DOHH2 (cell line): ENCODE measurements at regions not wholly inside any gene's neighbourhood (a gene's known extent, or its start where the extent isn't known, plus 50 kb on each side); places are given as distances from the start of the nearest gene placed in this dataset.

ENCODE experiments used
- H3F3A ChIP-seq: fragments of 200-600 bp; sonication (generic), shearing (Covaris generic); 2 replicates; pipeline ENCODE4 v1.6.0; 2016; ENCODE audit warnings: antibody characterized with exemption, mild to moderate bottlenecking; ENCODE audit not compliant: control insufficient read depth, insufficient read depth
- H3K27ac ChIP-seq: fragments of 200-600 bp; sonication (generic); 2 replicates; pipeline ENCODE4 v1.5.1; 2014; ENCODE audit warnings: low read depth, mild to moderate bottlenecking, low read length, moderate library complexity
- H3K27me3 ChIP-seq: fragments of 200-600 bp; sonication (generic); 2 replicates; pipeline ENCODE4 v1.6.1; 2014; ENCODE audit warnings: mild to moderate bottlenecking, low read length, mixed read lengths; ENCODE audit not compliant: control insufficient read depth
- H3K36me3 ChIP-seq: fragments of 200-600 bp; sonication (generic); 2 replicates; pipeline ENCODE4 v1.6.1; 2014; ENCODE audit warnings: mild to moderate bottlenecking, low read length, moderate library complexity, mixed read lengths; ENCODE audit not compliant: control insufficient read depth
- H3K4me1 ChIP-seq: fragments of 200-600 bp; sonication (generic); 2 replicates; pipeline ENCODE4 v1.6.1; 2014; ENCODE audit warnings: mild to moderate bottlenecking, low read length, mixed read lengths; ENCODE audit not compliant: control insufficient read depth
- H3K4me2 ChIP-seq: fragments of 200-600 bp; sonication (generic); 2 replicates; pipeline ENCODE4 v1.6.0; 2014; ENCODE audit warnings: mild to moderate bottlenecking, low read length, moderate library complexity
- H3K4me3 ChIP-seq: fragments of 200-600 bp; sonication (generic); 2 replicates; pipeline ENCODE4 v1.5.1; 2014; ENCODE audit warnings: mild to moderate bottlenecking, low read length, mixed read lengths
- H3K79me2 ChIP-seq: fragments of 200-600 bp; sonication (generic); 2 replicates; pipeline ENCODE4 v1.6.1; 2014; ENCODE audit warnings: mild to moderate bottlenecking, low read length, mixed read lengths; ENCODE audit not compliant: control insufficient read depth
- H3K9me2 ChIP-seq: fragments of 200-600 bp; sonication (generic); replicated peaks from 2 replicates; pipeline ENCODE4 v1.6.1; 2014; ENCODE audit warnings: mild to moderate bottlenecking, low read length, mixed read lengths; ENCODE audit not compliant: control insufficient read depth
- H3K9me3 ChIP-seq: fragments of 200-600 bp; sonication (generic); 2 replicates; pipeline ENCODE4 v1.6.1; 2014; ENCODE audit warnings: antibody characterized with exemption, low read length, mixed read lengths; ENCODE audit not compliant: control insufficient read depth, insufficient read depth
- H4K20me1 ChIP-seq: fragments of 200-600 bp; sonication (generic); 2 replicates; pipeline ENCODE4 v1.6.0; 2014; ENCODE audit warnings: low read depth, mild to moderate bottlenecking, antibody characterized with exemption, low read length, moderate library complexity; ENCODE audit not compliant: control insufficient read depth, insufficient read depth
- CTCF ChIP-seq: fragments of 200-600 bp; sonication (generic); IDR thresholded peaks from one replicate; pipeline ENCODE4 v1.5.1; 2014; ENCODE audit warnings: antibody characterized with exemption, mild to moderate bottlenecking, low read depth, low read length; ENCODE audit not compliant: poor library complexity, severe bottlenecking
- EZH2phosphoT487 ChIP-seq: fragments of 200-600 bp; sonication (generic); IDR thresholded peaks from 2 replicates; pipeline ENCODE4 v1.6.1; 2017; ENCODE audit warnings: borderline replicate concordance, mild to moderate bottlenecking, antibody characterized with exemption, low read length, moderate library complexity, mixed read lengths

DNA sequence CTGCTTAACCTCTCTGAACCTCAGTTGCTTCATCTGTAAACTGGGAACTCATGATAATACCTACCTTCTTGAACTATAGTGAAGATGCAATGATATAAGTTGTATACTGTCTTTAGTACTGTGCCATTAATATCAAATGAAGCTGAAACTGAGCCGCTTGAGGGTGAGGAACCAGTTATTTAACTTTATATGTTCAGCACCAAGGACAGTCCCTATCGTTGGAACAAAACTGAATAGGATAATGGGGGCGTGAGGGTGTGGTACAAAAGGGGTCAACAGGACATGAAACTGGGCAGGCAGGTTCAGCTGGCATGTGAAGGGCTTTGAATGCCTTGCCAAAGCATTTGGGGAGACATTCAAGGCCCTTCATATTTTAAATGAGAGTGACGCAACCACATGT lies 112.6 kb downstream of the C11orf91 start:
- no peaks in the 10 kb centered on the region for H4K20me1 ChIP-seq
- no peaks in the 10 kb centered on the region for H3K9me3 ChIP-seq
- no peaks in the 10 kb centered on the region for H3K4me1 ChIP-seq
- H3K4me2 ChIP-seq = no peak overlapping the region
- H3K9me2 ChIP-seq = no peaks in the 10 kb centered on the region
- TF ChIP-seq CTCF = no peak
- no peak for TF ChIP-seq EZH2phosphoT487
- no peak overlapping the region for H3K27ac ChIP-seq
- H3F3A ChIP-seq = no peaks in the 10 kb centered on the region
- no peaks in the 10 kb centered on the region for H3K27me3 ChIP-seq
- no peaks in the 10 kb centered on the region for H3K79me2 ChIP-seq
- H3K36me3 ChIP-seq = peaks cover 17% of the 10 kb centered on the region
- H3K4me3 ChIP-seq = no peak overlapping the region

GRCh38 chr11:33585586-33586209 lies 114.9 kb downstream of the C11orf91 start:
- no peak overlapping the region for H3K4me2 ChIP-seq
- H3K27ac ChIP-seq = no peak overlapping the region
- H3K4me1 ChIP-seq = no peaks in the 10 kb centered on the region
- no peaks in the 10 kb centered on the region for H3K9me3 ChIP-seq
- no peaks in the 10 kb centered on the region for H3K27me3 ChIP-seq
- H3F3A ChIP-seq = no peaks in the 10 kb centered on the region
- H3K79me2 ChIP-seq = no peaks in the 10 kb centered on the region
- no peaks in the 10 kb centered on the region for H4K20me1 ChIP-seq
- TF ChIP-seq CTCF (no peak), EZH2phosphoT487 (no peak)
- peaks cover 22% of the 10 kb centered on the region for H3K36me3 ChIP-seq
- no peak overlapping the region for H3K4me3 ChIP-seq
- H3K9me2 ChIP-seq = no peaks in the 10 kb centered on the region

- H3K4me1 ChIP-seq = no peaks in the 10 kb centered on the region
- H3K9me2 ChIP-seq = no peaks in the 10 kb centered on the region
- H3K4me3 ChIP-seq = no peak overlapping the region
- H3K36me3 ChIP-seq = peaks cover 27% of the 10 kb centered on the region
- no peak overlapping the region for H3K27ac ChIP-seq
- no peaks in the 10 kb centered on the region for H4K20me1 ChIP-seq
- no peaks in the 10 kb centered on the region for H3K9me3 ChIP-seq
- H3K4me2 ChIP-seq = no peak overlapping the region
- no peaks in the 10 kb centered on the region for H3F3A ChIP-seq
- H3K79me2 ChIP-seq = no peaks in the 10 kb centered on the region
- no peaks in the 10 kb centered on the region for H3K27me3 ChIP-seq
- TF ChIP-seq CTCF = no peak
- no peak for TF ChIP-seq EZH2phosphoT487
Measured at GRCh38 chr11:33582636-33583325, 117.8 kb downstream of the C11orf91 start.
